Nephron progenitor cell (in vitro differentiated cells): ENCODE measurements at regions not wholly inside any gene's neighbourhood (a gene's known extent, or its start where the extent isn't known, plus 50 kb on each side); places are given as distances from the start of the nearest gene placed in this dataset.

Source experiments
- DNase-seq: peaks from one replicate; pipeline ENCODE4 v3.0.0; 2021
- H3K27ac Mint-ChIP-seq: 2 replicates; pipeline ENCODE4 v1.8.0; 2021; ENCODE audit warnings: mild to moderate bottlenecking, moderate library complexity, mixed read lengths
- H3K27me3 Mint-ChIP-seq: 2 replicates; pipeline ENCODE4 v1.8.0; 2021; ENCODE audit warnings: mild to moderate bottlenecking, low read depth, mixed read lengths; ENCODE audit not compliant: poor library complexity
- H3K36me3 Mint-ChIP-seq: 2 replicates; pipeline ENCODE4 v1.8.0; 2021; ENCODE audit warnings: low read depth, mixed read lengths
- H3K4me1 Mint-ChIP-seq: 2 replicates; pipeline ENCODE4 v1.8.0; 2021; ENCODE audit warnings: mixed read lengths
- H3K4me3 Mint-ChIP-seq: 2 replicates; pipeline ENCODE4 v1.8.0; 2021; ENCODE audit warnings: mild to moderate bottlenecking, moderate library complexity, mixed read lengths
- H3K9me3 Mint-ChIP-seq: 2 replicates; pipeline ENCODE4 v1.8.0; 2021; ENCODE audit warnings: mild to moderate bottlenecking, moderate library complexity, mixed read lengths
- TF ChIP-seq, protein P1 (sequence below): fragments of 200-600 bp; sonication (generic); IDR thresholded peaks from 2 replicates; pipeline ENCODE4 v1.5.0; 2021; ENCODE audit warnings: antibody characterized with exemption

GRCh38 chr18:39348757-39349156, 1783.2 kb upstream of the CELF4 start:
- Mint-ChIP-seq H3K27me3 (peaks cover 8% of the 10 kb centered on the region), H3K4me3 (no peak overlapping the region), H3K4me1 (peaks cover 30% of the 10 kb centered on the region), H3K27ac (no peak overlapping the region), H3K9me3 (no peaks in the 10 kb centered on the region), H3K36me3 (no peaks in the 10 kb centered on the region)
- DNase-seq = no peak
- TF ChIP-seq, protein P1, sequence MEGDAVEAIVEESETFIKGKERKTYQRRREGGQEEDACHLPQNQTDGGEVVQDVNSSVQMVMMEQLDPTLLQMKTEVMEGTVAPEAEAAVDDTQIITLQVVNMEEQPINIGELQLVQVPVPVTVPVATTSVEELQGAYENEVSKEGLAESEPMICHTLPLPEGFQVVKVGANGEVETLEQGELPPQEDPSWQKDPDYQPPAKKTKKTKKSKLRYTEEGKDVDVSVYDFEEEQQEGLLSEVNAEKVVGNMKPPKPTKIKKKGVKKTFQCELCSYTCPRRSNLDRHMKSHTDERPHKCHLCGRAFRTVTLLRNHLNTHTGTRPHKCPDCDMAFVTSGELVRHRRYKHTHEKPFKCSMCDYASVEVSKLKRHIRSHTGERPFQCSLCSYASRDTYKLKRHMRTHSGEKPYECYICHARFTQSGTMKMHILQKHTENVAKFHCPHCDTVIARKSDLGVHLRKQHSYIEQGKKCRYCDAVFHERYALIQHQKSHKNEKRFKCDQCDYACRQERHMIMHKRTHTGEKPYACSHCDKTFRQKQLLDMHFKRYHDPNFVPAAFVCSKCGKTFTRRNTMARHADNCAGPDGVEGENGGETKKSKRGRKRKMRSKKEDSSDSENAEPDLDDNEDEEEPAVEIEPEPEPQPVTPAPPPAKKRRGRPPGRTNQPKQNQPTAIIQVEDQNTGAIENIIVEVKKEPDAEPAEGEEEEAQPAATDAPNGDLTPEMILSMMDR = no peak

- peaks cover 7% of the 10 kb centered on the region for H3K27me3 Mint-ChIP-seq
- H3K9me3 Mint-ChIP-seq = no peaks in the 10 kb centered on the region
- no peak for DNase-seq
- H3K36me3 Mint-ChIP-seq = peaks cover 7% of the 10 kb centered on the region
- no peak overlapping the region for H3K27ac Mint-ChIP-seq
- no peak overlapping the region for H3K4me3 Mint-ChIP-seq
- TF ChIP-seq, protein P1 = no peak
- H3K4me1 Mint-ChIP-seq = peaks cover 32% of the 10 kb centered on the region
Observed at GRCh38 chr18:39347701-39348100, 1782.1 kb upstream of the CELF4 start.

- H3K27ac Mint-ChIP-seq = no peak overlapping the region
- no peaks in the 10 kb centered on the region for H3K9me3 Mint-ChIP-seq
- peaks cover 11% of the 10 kb centered on the region for H3K36me3 Mint-ChIP-seq
- peaks cover 35% of the 10 kb centered on the region for H3K4me1 Mint-ChIP-seq
- DNase-seq = no peak
- H3K27me3 Mint-ChIP-seq = peaks cover 5% of the 10 kb centered on the region
- TF ChIP-seq, protein P1 = no peak
- H3K4me3 Mint-ChIP-seq = no peak overlapping the region
Observed at GRCh38 chr18:39346916-39347315, 1781.3 kb upstream of the CELF4 start.

GRCh38 chr18:39345321-39345720, 1779.7 kb upstream of the CELF4 start:
- Mint-ChIP-seq H3K27me3 (peaks cover 3% of the 10 kb centered on the region), H3K27ac (no peak overlapping the region), H3K36me3 (peaks cover 11% of the 10 kb centered on the region), H3K4me3 (no peak overlapping the region), H3K9me3 (no peaks in the 10 kb centered on the region), H3K4me1 (peaks cover 29% of the 10 kb centered on the region)
- TF ChIP-seq, protein P1 = no peak
- DNase-seq = no peak

DNA sequence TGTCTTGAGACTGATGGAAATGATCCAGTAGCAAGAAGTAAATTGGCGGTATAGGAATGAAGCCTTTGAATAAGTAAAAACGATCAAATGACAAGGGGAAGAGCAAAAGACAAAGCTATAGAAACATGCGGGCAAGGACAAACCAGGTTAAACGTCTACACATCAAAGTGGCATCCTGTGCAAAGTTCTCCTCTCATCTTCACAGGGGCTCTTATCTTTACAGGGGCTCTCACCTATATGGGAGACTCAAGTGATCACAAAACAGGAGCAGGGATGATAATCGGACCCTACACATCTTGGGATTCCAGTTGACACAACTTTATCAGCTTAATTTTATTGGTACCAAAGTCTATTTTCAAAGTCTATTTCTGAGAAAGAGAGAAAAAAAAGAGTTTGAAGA, 1778.9 kb upstream of the CELF4 start:
- Mint-ChIP-seq H3K36me3 (peaks cover 17% of the 10 kb centered on the region), H3K4me1 (peaks cover 38% of the 10 kb centered on the region), H3K4me3 (no peak overlapping the region), H3K27ac (no peak overlapping the region), H3K27me3 (peaks cover 3% of the 10 kb centered on the region), H3K9me3 (no peaks in the 10 kb centered on the region)
- TF ChIP-seq, protein P1 = no peak
- no peak for DNase-seq

DNA sequence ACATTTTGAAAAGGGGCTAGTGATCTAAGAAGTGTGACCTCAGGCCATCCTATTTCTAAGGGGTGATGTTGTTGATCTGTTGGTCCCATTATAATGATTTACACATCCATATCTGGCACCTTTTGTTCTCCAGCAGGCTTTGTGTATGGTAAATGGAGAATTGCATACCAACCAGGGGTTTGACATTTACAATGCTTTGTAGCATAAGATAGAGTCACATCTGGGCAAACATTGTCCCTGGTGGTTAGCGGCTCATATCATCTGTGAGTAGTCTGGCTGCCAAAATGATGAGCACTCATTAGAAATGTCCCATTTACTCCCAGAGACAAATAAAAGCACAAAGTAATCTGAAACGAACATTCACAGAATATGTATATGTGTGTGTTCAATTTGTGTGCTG, 1775.5 kb upstream of the CELF4 start:
- Mint-ChIP-seq H3K36me3 (peaks cover 17% of the 10 kb centered on the region), H3K9me3 (no peaks in the 10 kb centered on the region), H3K27ac (no peak overlapping the region), H3K4me1 (peaks cover 47% of the 10 kb centered on the region), H3K27me3 (no peaks in the 10 kb centered on the region), H3K4me3 (no peak overlapping the region)
- TF ChIP-seq, protein P1 = no peak
- DNase-seq = no peak
